NCI-H1092 (cell line): ENCODE measurements at regions not wholly inside any gene's neighbourhood (a gene's known extent, or its start where the extent isn't known, plus 50 kb on each side); places are given as distances from the start of the nearest gene placed in this dataset.
"Not testable (repeated sequence)": the region's sequence is repeated elsewhere in the genome, so short reads cannot be mapped to it uniquely, and the experiment has no call there.

Experiments used
- DNase-seq: peaks from one replicate; lab custom pipeline; 2025; lab: John Stamatoyannopoulos, UW

DNA sequence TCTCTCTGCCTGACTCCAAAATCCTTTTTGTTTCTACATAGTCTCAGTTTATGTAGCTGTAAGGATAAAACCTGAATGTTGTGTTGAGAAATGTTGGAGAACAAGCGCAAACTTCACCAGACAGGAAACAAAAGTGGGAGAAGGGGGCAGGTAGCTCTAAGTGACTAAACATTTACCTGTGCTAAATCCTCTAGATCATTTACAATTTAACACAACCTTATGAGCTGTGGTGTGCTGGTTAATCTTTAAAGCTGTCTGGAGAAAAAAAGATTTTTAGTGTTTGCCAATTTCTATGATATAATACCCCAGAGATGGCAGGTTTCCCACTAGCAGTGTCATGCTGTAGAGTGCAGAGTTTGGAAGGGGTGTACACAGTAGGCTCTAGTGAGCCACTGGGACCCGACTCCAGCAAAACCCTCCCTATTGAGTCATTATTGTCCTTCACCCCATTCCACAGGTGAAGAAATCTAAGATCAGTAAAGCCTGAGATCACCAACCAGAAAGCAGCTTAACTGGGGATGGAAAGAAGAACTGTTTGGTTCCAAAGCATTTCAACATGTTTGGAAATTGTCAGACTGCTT, 992.0 kb downstream of the DCDC2C start:
- DNase-seq: no peak

GRCh38 chr2:4715065-4715464, 977.1 kb upstream of the SOX11 start:
- DNase-seq: no peak

GRCh38 chr2:4718777-4719176, 973.4 kb upstream of the SOX11 start:
- no peak for DNase-seq

DNA sequence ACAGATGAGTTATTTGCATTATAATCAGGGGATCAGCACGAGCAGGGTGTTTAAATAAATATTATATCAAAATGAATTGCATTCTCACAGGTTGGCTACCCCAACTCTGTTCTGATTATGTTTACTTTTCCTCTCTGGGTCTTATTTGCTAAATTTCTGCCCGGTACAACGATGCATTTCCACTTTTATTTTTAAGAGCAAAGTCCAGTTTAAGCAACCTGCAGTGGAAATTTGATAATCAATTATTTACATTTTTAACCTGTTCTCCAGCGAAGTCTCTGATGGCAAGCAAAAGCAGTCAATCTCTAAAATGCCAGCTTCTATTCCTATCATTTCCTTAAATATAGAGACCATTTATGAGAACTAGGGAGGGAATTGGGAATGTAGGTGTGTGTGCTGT, 966.6 kb upstream of the SOX11 start:
- DNase-seq: no peak

DNA sequence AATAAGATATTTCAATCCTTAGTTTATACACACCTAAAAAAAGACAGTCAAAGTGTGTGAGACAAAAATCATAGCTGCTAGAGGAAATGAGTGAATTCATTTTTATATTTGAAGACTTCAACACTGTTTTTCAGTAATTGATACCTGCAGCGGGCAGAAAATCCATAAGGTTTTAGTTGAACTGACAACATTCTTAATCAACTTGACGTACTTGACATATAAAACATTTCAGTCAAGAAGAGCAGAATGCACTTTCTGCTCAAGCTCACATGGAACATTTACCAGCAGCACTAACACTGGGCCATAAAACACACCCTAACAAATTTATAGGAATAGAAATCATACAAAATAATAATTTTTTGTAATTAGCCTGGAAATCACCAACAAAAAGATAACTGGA, 959.6 kb upstream of the SOX11 start:
- DNase-seq: no peak

GRCh38 chr2:4745056-4745991, 946.9 kb upstream of the SOX11 start:
- peak; percentile 6 for DNase-seq

GRCh38 chr2:4753721-4754120, 938.5 kb upstream of the SOX11 start:
- no peak for DNase-seq

GRCh38 chr2:4762951-4763376, 929.2 kb upstream of the SOX11 start:
- DNase-seq: peak; percentile 44

- DNase-seq: no peak
These were observed 926.2 kb upstream of the SOX11 start for GRCh38 chr2:4765787-4766530.

DNA sequence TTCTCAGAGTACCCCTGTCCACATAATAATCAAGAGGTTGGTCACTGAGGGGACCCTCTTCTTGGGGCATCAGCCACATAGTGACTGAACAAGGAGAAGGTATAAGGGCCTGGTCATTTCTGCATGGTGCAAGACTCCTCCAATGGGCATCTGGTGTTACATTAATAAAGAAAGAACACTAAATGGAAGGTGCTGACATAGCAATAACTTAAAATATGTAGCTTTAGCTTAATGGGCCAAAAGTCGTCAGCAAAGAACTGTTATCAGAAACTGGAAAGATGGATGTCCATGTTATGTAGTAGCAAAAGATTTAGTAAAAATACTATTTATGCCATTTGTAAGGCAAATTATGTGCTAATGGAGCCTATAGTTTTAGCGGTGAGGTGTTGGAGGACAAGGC, 916.5 kb upstream of the SOX11 start:
- DNase-seq: no peak

DNA sequence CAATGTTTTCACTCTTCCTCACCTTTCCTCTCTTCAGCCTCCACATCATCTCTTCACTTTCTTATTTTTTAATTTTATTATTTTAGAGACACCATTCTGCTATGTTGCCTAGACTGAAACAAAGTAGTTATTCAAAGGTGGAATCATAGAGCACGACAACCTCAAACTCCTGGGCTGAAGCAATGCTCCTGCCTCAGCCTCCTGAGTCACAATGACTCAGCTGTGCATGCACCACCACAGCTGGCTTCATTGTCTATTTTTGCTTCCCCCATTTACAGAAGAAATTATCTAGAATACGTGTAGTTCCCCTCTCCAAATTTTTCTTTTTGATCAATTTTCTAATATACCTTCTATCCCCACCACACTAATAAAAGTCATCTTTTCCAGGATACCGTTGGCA, 911.5 kb upstream of the SOX11 start:
- no peak for DNase-seq

DNA sequence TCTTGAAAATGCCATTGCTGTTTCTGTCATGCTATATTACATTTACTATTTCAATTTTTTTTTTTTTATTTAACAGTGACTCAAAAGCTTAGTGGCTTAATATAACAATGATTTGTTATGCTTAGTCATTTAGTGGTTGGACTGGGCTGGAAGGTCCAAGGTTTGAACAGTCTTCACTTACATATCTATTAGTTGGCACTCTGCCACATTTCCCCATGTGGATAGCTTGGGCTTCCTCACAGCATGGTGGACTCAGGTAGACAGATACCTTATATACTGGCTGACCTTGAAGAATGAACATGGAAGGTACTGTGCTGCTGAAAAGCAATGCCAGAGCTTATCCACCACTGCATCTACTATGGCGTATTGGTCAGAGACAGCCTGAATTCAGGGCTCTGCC, 909.5 kb upstream of the SOX11 start:
- DNase-seq: no peak

DNA sequence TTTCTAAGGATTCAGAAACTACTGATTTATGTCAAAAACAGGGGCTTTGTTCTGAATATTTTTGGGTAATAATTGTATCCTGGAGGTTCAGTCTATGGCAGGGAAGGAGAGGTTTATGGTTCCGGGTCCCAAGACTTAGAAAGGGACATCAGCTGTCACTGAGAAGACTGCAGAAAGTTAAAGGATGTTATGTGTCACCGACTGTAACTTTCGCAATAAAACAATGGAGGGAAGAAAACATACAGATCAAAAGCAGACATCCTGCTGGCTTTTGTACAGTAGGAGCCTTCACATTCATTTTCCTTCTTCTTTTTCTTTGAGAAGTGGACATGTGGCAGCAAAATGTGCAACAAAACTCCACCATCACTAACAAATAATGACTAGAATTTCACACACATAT, 900.7 kb upstream of the SOX11 start:
- no peak for DNase-seq

GRCh38 chr2:4792126-4792525, 900.1 kb upstream of the SOX11 start:
- no peak for DNase-seq

GRCh38 chr2:4803396-4803795, 888.8 kb upstream of the SOX11 start:
- no peak for DNase-seq

GRCh38 chr2:4814137-4814536, 878.0 kb upstream of the SOX11 start:
- not testable (repeated sequence) for DNase-seq

DNA sequence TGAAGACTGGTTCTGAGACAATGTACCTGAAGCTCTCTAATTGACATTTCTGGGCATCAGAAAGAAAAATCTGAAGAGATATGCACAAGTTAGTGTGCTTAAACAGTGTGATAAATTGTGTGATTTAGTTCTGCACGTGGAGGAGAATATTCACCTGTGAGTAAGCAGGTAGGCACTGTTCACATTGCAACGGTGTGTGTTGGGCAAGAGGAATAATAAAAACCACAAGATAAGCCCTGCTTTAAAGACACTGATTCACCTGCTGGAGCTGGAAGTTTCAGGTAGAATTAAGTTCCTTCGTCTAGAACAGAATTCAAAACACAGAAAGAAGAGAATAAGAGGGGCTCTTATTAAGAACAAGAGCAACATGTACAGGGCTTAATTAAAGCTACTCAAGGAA, 864.3 kb upstream of the SOX11 start:
- no peak for DNase-seq

DNA sequence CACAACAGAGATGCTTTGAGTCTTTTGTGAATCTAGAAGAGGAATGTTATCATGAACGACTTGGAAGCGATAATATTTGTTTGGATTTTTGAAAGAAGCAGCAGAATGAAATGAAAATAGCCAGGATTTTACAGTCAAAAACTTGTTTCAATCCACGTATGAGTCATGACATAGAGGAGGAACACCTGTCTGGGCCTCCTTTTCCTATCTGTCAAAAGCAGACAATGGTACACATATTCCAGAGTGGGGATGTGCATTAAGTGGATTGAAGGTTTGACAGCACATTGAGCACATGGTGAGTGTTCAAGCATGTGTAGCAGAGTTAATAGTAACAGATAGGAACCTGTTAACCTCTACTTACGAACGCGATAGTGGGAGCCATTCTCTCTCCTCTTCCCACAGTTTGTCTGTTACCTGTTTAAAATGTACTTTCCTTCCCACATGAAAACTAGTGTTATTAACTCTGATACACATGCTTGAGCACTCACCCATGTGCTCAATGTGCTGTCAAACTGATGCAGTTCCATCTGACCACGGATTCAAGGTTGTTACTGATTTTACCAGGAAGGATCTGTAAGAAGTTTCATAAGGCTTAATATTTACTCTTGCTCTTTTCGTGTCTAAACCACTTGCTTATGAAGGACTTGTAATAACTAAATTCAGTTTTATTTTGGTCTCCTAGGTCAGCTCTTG, 863.4 kb upstream of the SOX11 start:
- DNase-seq: no peak

GRCh38 chr2:4831751-4832150, 860.4 kb upstream of the SOX11 start:
- DNase-seq: no peak

- DNase-seq: no peak
These were observed 859.5 kb upstream of the SOX11 start for GRCh38 chr2:4832642-4833041.

GRCh38 chr2:4838626-4839025, 853.6 kb upstream of the SOX11 start:
- no peak for DNase-seq

DNA sequence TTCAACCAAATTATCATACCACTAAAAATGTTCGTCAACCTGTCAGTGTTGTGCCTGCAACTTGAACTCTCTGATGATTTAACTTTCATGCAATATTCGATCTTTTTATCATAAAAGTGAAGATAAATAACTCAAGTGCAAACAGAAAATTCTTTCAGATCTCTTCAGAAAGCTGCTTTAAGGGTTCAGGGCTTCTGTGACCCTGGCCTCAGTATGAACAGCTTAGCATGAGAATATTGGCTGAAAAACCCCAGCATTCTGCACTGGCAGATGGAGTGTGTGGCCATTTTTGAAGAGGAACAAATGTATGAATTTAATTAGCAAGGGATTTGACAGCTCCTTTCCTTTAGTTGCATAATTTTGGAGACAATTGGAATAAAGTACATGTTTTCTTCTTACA, 851.4 kb upstream of the SOX11 start:
- DNase-seq: no peak
